ENCODE measurements at regions not wholly inside any gene's neighbourhood (a gene's known extent, or its start where the extent isn't known, plus 50 kb on each side); places are given as distances from the start of the nearest gene placed in this dataset.

- TF ChIP-seq ZMIZ1 (IDR thresholded peaks at IDR 0.05; ENCODE audit: low read depth in 2 of 2, low read length in 2 of 2): no peak
- TF ChIP-seq NFIC (IDR thresholded peaks at IDR 0.05): no peak
- TF ChIP-seq ZBTB40 (IDR thresholded peaks at IDR 0.05): no peak
- no peak for TF ChIP-seq ZBTB40 (CRISPR knock-in tag; IDR thresholded peaks at IDR 0.05)
Observed at GRCh38 chr17:73746314-73747073, 102.2 kb upstream of the SDK2 start (continued).
